ENCODE measurements at regions not wholly inside any gene's neighbourhood (a gene's known extent, or its start where the extent isn't known, plus 50 kb on each side); places are given as distances from the start of the nearest gene placed in this dataset.
"Not testable (repeated sequence)": the region's sequence is repeated elsewhere in the genome, so short reads cannot be mapped to it uniquely, and the experiment has no call there.

GRCh38 chr13:50167224-50167947, 152.1 kb downstream of the KCNRG start:
- DNase-seq (ENCODE audit: insufficient read length, low spot score) (no peak), FAIRE-seq (no peak)
- TF ChIP-seq, protein P1, sequence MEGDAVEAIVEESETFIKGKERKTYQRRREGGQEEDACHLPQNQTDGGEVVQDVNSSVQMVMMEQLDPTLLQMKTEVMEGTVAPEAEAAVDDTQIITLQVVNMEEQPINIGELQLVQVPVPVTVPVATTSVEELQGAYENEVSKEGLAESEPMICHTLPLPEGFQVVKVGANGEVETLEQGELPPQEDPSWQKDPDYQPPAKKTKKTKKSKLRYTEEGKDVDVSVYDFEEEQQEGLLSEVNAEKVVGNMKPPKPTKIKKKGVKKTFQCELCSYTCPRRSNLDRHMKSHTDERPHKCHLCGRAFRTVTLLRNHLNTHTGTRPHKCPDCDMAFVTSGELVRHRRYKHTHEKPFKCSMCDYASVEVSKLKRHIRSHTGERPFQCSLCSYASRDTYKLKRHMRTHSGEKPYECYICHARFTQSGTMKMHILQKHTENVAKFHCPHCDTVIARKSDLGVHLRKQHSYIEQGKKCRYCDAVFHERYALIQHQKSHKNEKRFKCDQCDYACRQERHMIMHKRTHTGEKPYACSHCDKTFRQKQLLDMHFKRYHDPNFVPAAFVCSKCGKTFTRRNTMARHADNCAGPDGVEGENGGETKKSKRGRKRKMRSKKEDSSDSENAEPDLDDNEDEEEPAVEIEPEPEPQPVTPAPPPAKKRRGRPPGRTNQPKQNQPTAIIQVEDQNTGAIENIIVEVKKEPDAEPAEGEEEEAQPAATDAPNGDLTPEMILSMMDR (IDR thresholded peaks at IDR 0.05; ENCODE audit: insufficient read depth, missing control alignments), result no peak

DNA sequence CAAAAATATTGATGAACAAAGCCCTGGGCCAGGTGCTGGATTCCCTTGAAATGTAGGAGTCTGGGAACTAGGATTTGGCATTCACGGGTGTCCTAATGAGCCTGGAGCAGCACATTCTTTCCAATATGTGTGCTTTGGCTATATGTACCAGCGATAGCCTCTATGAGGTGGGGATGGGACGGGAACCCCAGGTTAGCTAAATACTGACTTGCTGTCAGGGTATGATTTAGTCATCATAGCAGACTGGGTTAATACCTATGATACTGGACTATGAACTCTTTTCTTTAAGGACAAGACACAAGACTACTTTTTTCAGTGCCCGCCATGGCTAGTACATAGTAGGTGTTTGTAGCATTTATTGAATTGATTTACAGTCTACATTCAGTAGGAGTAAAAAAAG, 152.7 kb downstream of the KCNRG start:
- TF ChIP-seq, protein P1 (IDR thresholded peaks at IDR 0.05; ENCODE audit: insufficient read depth, missing control alignments), result no peak
- DNase-seq (ENCODE audit: insufficient read length, low spot score) (no peak), FAIRE-seq (no peak)

DNA sequence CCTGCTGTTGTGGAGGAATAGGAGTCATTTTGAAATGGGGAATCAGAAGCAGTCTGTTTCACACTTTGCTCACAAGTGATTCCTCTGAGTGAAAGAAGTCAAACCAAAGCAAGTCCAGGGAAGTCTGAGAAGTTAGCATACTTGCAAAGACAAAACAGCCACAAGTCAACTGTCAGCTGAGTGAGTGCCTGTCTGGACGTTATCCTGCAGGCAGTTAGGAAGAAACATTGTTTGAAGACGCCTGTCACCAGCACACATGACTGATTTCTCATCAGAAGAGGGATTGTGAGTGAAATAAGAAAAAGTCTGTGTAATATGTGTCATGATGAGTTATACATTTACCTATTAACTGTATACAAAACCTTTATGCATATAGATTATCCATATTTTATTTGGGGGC, 153.5 kb downstream of the KCNRG start:
- no peak for DNase-seq (ENCODE audit: insufficient read length, low spot score)
- FAIRE-seq, result no peak
- TF ChIP-seq, protein P1 (IDR thresholded peaks at IDR 0.05; ENCODE audit: insufficient read depth, missing control alignments), result no peak

DNA sequence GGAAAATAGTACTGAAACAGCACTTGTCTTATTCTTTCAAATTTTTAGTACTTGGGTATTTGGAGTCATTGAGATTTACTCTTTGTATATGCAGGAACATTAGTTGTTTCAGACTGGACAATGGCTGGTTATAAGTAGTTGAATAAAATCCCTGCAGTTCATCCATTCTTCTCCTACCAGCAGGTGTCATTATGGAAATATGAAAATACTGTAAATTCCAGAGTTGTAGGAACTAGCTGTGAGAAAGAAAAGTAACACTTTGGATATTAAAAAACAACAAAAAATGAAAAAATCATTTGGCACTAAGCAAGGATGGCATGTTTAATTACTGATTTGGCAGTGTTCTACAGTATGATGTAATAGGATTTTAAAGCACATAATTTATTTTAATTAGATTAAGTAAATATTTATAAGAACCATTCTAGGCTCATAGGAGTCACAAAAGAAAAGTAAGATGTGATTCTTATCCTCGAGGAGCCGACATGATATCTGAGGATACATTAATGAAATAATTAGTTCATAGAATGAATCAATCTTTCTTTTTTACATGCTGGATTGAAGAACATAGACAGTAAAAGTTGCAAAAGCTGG, 155.3 kb downstream of the KCNRG start:
- DNase-seq (ENCODE audit: insufficient read length, low spot score) (no peak), FAIRE-seq (no peak)
- TF ChIP-seq, protein P1 (IDR thresholded peaks at IDR 0.05; ENCODE audit: insufficient read depth, missing control alignments), result peak; percentile 30

GRCh38 chr13:50171590-50172282, 156.5 kb downstream of the KCNRG start:
- FAIRE-seq (no peak), DNase-seq (ENCODE audit: insufficient read length, low spot score) (no peak)
- TF ChIP-seq, protein P1 (IDR thresholded peaks at IDR 0.05; ENCODE audit: insufficient read depth, missing control alignments), result no peak

DNA sequence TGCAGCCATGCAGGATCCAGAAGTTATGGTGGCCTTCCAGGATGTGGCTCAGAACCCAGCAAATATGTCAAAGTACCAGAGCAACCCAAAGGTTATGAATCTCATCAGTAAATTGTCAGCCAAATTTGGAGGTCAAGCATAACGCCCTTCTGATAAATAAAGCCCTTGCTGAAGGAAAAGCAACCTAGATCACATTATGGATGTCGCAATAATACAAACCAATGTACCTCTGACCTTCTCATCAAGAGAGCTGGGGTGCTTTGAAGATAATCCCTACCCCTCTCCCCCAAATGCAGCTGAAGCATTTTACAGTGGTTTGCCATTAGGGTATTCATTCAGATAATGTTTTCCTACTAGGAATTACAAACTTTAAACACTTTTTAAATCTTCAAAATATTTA, 157.8 kb downstream of the KCNRG start:
- not testable (repeated sequence) for FAIRE-seq; DNase-seq (ENCODE audit: insufficient read length, low spot score)

- no peak for DNase-seq (ENCODE audit: insufficient read length, low spot score)
- FAIRE-seq, result no peak
- TF ChIP-seq, protein P1 (IDR thresholded peaks at IDR 0.05; ENCODE audit: insufficient read depth, missing control alignments), result no peak
Measured at GRCh38 chr13:50174630-50175029, 159.4 kb downstream of the KCNRG start.

All from D721Med (cell line).